CD4-positive, alpha-beta T cell treated with Interleukin-4 for 4 hours (primary cell): ENCODE measurements at regions not wholly inside any gene's neighbourhood (a gene's known extent, or its start where the extent isn't known, plus 50 kb on each side); places are given as distances from the start of the nearest gene placed in this dataset.

Experiments
- DNase-seq: peaks from one replicate; pipeline ENCODE4 v3.0.0-alpha.2; 2020

- no peak for DNase-seq
Measured at GRCh38 chr20:24819331-24819965, 129.6 kb upstream of the CST7 start.

DNA sequence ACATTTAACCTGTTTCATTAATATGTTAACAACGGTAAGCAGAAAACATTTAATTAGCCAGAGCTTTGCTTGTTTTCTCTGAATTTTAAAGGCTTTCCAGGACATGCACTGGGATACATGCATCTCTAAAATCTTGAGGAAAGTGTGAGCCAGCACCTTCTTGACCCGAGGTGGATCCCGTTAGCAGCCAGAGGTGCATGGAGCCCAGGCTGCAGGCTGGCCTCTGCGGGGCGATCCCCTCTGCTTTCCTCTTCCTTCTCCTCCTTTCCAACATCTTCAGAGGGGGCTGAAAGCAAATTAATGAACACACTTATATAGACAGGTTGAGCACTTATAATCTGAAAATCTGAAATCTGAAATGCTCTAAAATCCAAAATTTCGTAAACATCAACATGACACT lies 128.7 kb upstream of the CST7 start:
- DNase-seq, result no peak

- DNase-seq, result no peak
Measured at GRCh38 chr20:24821391-24821790, 127.7 kb upstream of the CST7 start.

DNA sequence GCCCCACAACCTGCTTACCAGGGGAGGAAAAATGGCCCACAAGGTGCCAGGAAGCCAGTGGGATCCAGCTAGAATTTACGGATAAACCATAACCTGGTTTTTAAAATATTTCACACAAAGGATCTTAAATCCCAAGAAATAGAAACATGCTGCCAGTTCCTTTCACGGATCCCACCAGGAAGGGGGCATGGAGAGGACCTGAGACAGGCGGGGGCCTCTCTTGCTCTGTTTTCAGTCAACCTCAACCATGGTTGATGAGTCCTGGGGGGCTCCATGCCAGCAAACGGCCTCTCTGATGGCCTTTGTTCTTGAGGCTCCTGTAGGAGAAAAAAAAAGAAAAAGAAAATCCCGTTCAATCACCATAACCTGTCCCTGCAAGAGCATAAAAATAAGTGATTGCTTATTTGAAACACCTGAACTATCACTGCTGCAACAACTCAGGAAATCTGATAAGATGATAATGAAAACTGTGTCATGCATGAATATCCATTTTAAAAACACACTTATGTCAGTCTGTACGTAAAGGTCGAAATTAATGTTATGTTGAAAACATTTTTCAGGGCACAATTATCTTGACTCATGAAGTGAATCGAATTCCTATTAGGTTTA lies 125.8 kb upstream of the CST7 start:
- no peak for DNase-seq

- no peak for DNase-seq
Measured at GRCh38 chr20:24823989-24824693, 124.9 kb upstream of the CST7 start.

DNA sequence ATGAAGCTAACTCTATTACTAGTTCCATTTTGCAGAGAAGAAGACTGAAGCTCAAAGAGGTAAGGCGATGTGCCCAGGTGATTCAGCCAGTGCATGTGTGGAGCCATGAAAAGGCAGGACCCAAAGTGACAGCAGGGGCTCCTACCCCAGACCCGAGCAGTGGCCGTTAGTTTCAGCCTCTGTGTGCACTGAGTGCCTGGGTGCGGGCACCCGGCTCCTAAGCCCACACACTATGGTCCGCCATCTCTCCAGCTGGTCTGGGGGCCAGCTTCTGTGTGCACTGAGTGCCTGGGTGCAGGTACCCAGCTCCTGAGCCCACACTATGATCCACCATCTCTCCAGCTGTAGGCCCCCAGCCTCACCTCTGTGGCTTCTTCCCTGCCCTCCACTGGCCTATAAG lies 123.5 kb upstream of the CST7 start:
- DNase-seq, result no peak

DNA sequence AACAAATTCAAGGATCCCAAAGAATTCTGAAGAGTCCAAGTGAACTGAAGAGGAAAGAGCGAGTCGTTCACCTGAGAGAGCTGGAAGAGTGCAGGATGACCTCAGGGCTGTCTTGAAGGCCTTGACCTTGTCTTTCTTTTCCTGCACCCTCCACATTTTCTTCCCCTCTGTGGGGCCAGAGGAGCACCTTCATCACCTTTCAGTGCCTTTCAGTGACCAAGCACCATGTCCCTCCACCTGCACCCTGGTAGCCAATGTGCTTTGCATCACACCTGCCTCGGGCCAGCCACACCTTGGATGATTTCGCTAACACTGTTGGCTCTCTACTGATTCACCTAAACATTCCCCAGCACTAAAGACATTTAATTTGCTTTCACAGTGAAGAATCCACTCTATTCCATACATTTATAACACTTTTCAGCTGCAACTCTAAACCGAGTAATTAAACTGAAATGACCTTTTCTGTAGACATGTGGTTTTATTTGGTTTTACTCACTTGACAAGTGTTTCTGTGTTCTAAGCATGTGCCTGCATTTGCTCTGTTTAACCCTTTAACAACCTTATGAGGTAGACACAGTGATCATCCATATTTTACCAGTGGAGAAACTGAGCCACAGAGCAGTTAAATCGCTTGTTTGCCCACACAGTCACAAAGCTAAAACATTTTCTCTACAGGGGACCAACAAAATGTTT lies 121.3 kb upstream of the CST7 start:
- DNase-seq, result no peak

DNA sequence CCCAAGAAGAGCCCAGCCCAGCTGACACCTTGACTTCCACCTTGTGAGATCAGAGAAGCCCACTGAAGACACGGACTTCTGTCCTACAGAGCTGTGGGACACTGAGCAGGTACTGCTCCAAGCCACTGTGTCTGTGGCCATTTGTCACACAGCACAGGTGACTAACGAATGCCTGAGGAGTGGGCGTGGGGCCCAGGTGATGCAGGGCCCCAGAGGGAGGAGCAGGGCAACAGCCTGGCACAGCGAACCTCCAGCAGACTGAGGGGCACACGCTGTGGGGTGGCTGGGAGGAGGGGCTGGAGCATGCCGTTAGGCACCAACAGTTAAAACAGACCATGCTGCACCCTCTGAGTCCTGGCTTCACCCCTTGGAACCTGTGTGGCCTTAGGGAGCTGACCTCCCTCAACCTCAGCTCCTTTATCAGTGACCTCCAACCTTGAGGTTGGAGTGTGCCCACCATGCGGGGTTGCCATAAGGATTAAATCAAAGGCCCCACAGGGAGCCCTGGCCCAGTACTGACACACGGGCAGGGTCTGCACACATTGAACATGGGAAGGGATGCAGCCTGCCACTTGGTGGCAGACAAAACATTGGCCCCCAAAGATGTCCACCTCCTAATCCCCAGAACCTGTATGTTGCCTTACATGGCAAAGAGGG lies 119.9 kb upstream of the CST7 start:
- no peak for DNase-seq

- DNase-seq, result no peak
Measured at GRCh38 chr20:24829649-24830370, 119.3 kb upstream of the CST7 start.

GRCh38 chr20:24830649-24831048 lies 118.4 kb upstream of the CST7 start:
- no peak for DNase-seq

GRCh38 chr20:24831232-24831631 lies 117.8 kb upstream of the CST7 start:
- no peak for DNase-seq

DNA sequence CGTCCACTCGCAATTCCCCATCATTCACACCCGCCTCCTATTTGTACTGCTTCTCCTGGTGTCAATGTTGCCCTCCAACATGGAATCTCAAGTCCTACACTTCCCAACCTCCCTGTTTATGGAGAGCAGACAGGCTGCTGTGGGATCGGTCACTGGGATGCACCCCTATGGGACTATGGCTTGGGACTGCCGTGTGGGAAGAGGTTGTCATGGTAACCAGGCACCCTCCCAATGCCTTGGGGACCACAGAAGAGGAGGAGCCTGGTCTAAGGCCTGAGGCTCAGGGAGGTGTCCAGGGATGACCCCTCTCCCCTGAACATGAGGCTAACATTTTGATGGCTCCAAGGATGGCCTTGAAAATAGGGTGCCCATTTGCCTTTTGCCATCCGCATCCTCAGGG lies 116.6 kb upstream of the CST7 start:
- DNase-seq, result no peak

GRCh38 chr20:24833592-24833991 lies 115.5 kb upstream of the CST7 start:
- no peak for DNase-seq

- DNase-seq, result no peak
Measured at GRCh38 chr20:24834310-24834709, 114.8 kb upstream of the CST7 start.

GRCh38 chr20:24835195-24835594 lies 113.9 kb upstream of the CST7 start:
- no peak for DNase-seq

DNA sequence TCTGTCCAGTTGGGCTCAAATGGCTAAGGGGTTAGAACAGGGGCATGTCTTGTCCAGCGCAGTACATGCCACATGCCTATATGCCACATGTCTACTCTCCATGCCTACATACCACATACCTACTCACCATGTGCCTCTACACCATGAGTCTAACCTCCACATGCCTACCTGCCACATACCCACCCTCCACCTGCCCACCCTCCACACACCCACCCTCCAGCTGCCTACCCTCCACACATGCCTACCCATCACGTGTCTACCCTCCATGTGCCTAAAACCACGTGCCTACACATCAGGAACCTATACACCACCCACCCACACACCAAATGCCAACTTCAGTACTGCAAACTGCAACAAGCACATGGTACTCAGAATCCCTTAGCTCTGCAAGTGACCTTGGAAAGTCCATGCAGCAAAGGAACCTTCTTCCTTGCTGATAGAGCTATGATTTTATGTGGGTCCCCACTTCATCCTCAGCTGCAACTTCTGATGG lies 113.0 kb upstream of the CST7 start:
- DNase-seq, result no peak

DNA sequence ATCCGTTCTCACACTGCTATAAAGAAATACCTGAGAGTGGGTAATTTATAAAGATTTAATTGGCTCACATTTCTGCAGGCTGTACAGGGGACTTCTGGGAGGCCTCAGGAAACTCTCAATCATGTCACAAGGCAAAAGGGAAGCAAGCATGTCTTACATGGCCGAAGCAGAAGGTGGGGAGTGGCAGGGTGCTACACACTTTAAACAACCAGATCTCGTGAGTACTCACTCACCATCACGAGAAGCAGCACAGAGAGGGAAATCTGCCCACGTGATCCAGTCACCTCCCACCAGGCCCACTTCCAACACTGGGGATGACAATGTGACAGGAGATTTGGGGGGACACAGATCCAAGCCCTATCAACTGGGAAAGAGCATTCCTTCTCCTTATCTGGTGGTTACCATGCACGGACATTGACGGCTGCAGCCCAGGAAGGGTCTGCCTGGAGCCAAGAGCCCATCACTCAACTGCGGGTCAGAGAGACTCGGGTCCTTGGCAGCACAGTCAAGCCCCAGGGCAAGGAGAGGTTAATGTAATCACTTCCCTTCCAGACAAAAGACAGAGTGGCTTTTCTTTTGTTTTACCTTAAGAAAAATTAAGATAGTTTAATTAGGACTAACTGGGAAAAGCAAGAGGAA lies 112.3 kb upstream of the CST7 start:
- no peak for DNase-seq

DNA sequence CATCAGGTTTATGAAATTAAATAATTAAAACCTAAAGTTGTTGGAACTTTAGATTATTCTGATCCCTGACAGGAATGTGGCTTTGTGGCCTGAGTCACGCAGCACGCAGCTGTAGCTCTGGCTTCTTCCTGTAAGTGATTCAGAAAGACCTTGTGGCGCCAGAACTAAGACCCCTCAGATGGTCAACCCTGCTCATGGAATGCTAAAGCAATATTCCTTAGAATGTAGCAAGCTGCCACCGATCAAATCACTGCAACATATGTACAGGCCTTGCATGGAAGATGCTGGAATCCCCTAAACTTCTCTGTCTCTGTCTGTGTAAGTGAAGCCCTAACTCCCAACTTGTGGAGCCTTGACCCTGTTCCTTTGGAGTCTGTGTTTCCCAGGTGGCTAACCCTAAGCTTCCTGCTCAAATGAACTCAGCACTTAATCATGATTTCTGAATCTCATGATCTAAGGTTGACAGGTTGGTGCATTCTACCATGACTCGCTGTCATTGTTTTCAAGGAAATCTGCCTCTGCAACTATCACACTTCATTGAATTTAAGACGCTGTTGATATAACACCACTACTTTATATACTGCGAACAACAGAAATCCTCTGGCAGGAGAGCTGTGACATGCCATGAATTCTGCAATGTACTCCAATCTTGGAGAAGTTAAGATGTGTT lies 111.2 kb upstream of the CST7 start:
- no peak for DNase-seq

DNA sequence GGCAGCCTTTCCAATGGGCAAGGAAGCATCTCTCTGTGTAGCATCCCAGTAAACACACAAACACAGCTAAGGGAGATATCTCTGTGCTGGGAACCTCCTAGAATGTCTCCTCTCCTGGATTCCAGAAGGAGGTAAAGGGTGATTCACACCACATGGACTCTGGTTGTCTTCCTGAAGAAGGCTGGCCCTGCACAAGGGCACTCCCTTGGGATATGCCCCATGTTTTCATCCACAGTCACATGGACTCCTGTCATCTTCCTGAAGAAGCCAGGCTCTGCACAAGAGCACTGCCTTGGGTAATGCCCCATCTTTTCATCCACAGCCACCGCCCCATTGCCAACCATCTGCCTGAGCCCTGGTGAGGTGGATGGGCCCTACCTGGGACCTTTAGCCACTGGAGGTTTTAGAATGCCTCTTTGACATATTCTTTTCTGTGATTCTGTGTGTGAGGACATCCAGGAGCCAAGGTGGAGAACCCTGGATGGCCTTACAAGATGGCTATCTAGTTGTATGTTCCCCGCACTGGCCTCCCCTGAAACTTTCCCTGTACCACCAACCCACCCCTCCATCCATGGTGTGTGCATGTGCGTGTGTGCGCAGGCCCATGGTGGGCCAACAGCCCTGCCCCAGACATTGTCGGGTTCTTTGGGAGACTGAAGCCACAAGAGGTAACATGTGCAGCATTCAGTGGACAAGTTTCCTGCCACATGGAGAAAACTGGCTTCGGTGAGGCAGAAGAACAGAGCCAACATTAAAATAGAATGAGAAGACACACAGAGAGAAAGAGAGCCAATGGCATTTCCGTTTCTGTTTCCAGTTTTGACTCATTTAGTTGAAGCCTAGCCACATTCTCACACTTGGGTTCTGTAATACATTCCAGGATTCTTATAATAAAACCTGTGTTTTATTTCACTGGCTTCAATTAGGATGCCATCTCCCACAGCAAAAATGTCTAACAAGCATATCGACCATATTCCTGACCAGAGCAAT lies 110.2 kb upstream of the CST7 start:
- no peak for DNase-seq

- no peak for DNase-seq
Measured at GRCh38 chr20:24840121-24840713, 108.9 kb upstream of the CST7 start.
